ENCODE measurements at regions not wholly inside any gene's neighbourhood (a gene's known extent, or its start where the extent isn't known, plus 50 kb on each side); places are given as distances from the start of the nearest gene placed in this dataset.

GRCh38 chr4:176579226-176579625 lies 213.5 kb downstream of the VEGFC start:
- CTCF ChIA-PET, result no interaction called here
- TF ChIP-seq CTCF (IDR thresholded peaks at IDR 0.05; ENCODE audit: control extremely low read depth, extremely low read depth, low read depth, missing control alignments), result no peak

GRCh38 chr4:176583278-176583677 lies 209.4 kb downstream of the VEGFC start:
- no peak for TF ChIP-seq CTCF (IDR thresholded peaks at IDR 0.05; ENCODE audit: control extremely low read depth, extremely low read depth, low read depth, missing control alignments)
- ChIA-PET POLR2A (no interaction called here), CTCF (no interaction called here)

More at GRCh38 chr4:176579226-176579625, 213.5 kb downstream of the VEGFC start:
- no peak for DNase-seq (ENCODE audit: extremely low spot score)
- POLR2A ChIA-PET, result no interaction called here

GRCh38 chr4:176584031-176584606 lies 208.6 kb downstream of the VEGFC start:
- no peak for DNase-seq (ENCODE audit: extremely low spot score)
- ChIA-PET CTCF (no interaction called here), POLR2A (no interaction called here)
- TF ChIP-seq CTCF (IDR thresholded peaks at IDR 0.05; ENCODE audit: control extremely low read depth, extremely low read depth, low read depth, missing control alignments), result no peak

More at GRCh38 chr4:176583278-176583677, 209.4 kb downstream of the VEGFC start:
- no peak for DNase-seq (ENCODE audit: extremely low spot score)

GRCh38 chr4:176587920-176588319 lies 204.8 kb downstream of the VEGFC start:
- ChIA-PET CTCF (no interaction called here), POLR2A (no interaction called here)
- TF ChIP-seq CTCF (IDR thresholded peaks at IDR 0.05; ENCODE audit: control extremely low read depth, extremely low read depth, low read depth, missing control alignments), result no peak
- DNase-seq (ENCODE audit: extremely low spot score), result no peak

GRCh38 chr4:176588436-176588835 lies 204.3 kb downstream of the VEGFC start:
- no peak for DNase-seq (ENCODE audit: extremely low spot score)
- ChIA-PET CTCF (interaction anchor here (1.1 kb wide), 1 partner anchor 9 kb away, joined by 5 read pairs; no protein-coding TSS in a partner anchor), POLR2A (no interaction called here)
- TF ChIP-seq CTCF (IDR thresholded peaks at IDR 0.05; ENCODE audit: control extremely low read depth, extremely low read depth, low read depth, missing control alignments), result no peak

- no peak for DNase-seq (ENCODE audit: extremely low spot score)
- TF ChIP-seq CTCF (IDR thresholded peaks at IDR 0.05; ENCODE audit: control extremely low read depth, extremely low read depth, low read depth, missing control alignments), result no peak
- ChIA-PET CTCF (interaction anchor here (1.3 to 1.4 kb wide), 2 partner anchors 43 to 56 kb away, joined by 3 read pairs; no protein-coding TSS in a partner anchor), POLR2A (no interaction called here)
These were observed 199.6 kb downstream of the VEGFC start for GRCh38 chr4:176592976-176593670.

Measured in GM10248 (cell line).